Neural crest cell (in vitro differentiated cells): ENCODE measurements at regions not wholly inside any gene's neighbourhood (a gene's known extent, or its start where the extent isn't known, plus 50 kb on each side); places are given as distances from the start of the nearest gene placed in this dataset.

Experiments used
- DNase-seq: peaks from one replicate; pipeline ENCODE4 v3.0.0; 2021; ENCODE audit warnings: low read depth, mixed read lengths, low spot score
- H3K27ac Mint-ChIP-seq: one replicate; pipeline ENCODE4 v1.8.0; 2021; ENCODE audit warnings: mild to moderate bottlenecking, mixed read lengths; ENCODE audit not compliant: unreplicated experiment
- H3K27me3 Mint-ChIP-seq: 2 replicates; pipeline ENCODE4 v1.8.0; 2021; ENCODE audit warnings: low read depth, mild to moderate bottlenecking, mixed read lengths
- H3K36me3 Mint-ChIP-seq: 2 replicates; pipeline ENCODE4 v1.8.0; 2021; ENCODE audit warnings: low read depth, mild to moderate bottlenecking, mixed read lengths
- H3K4me1 Mint-ChIP-seq: 2 replicates; pipeline ENCODE4 v1.8.0; 2021; ENCODE audit warnings: mixed read lengths
- H3K4me3 Mint-ChIP-seq: one replicate; pipeline ENCODE4 v1.8.0; 2021; ENCODE audit warnings: mild to moderate bottlenecking, mixed read lengths
- H3K9me3 Mint-ChIP-seq: 2 replicates; pipeline ENCODE4 v1.8.0; 2021; ENCODE audit warnings: mixed read lengths
- TF ChIP-seq, protein P1 (sequence below): fragments of 200-600 bp; sonication (generic); conservative IDR thresholded peaks from 2 replicates; pipeline ENCODE4 v1.5.0; 2021; ENCODE audit warnings: antibody characterized with exemption, mild to moderate bottlenecking

DNA sequence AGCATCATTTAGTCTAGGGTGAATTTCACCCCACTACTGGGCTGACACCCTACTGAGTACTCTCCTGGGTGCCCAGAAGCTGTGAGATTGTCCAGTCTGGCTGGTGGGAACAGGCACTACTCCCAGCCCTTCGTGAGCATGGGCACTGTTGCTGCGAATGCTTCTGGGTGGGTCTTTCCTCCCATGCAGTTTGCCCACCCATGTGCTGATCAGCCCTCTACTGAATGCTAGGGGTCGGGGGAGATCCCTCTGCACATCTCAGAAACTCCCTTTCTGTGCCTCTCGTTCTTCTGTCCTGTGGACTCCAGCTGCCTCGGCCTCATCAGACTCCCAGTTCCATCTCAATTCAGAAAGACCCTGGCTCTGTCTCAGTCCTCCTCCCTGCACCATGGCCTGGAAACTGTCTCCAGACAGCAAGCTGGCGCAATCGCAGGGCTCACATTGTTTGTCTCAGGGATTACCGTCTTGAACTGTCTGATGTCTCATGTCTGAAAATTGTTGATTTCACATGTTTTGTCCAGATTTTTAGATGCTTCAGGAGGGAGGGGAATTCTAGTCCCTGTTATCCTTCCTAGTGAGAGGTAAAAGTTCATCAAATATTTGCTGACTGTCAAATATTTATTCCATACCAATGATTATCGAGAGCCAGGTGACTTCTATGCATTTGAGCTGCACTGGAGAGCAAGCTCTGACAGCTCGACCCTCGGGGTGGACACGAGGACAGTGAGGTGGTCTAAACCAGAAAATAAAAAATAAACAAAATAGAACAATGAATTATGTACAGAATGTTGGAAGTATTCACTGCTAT lies 316.6 kb upstream of the RTL1 start:
- TF ChIP-seq, protein P1, sequence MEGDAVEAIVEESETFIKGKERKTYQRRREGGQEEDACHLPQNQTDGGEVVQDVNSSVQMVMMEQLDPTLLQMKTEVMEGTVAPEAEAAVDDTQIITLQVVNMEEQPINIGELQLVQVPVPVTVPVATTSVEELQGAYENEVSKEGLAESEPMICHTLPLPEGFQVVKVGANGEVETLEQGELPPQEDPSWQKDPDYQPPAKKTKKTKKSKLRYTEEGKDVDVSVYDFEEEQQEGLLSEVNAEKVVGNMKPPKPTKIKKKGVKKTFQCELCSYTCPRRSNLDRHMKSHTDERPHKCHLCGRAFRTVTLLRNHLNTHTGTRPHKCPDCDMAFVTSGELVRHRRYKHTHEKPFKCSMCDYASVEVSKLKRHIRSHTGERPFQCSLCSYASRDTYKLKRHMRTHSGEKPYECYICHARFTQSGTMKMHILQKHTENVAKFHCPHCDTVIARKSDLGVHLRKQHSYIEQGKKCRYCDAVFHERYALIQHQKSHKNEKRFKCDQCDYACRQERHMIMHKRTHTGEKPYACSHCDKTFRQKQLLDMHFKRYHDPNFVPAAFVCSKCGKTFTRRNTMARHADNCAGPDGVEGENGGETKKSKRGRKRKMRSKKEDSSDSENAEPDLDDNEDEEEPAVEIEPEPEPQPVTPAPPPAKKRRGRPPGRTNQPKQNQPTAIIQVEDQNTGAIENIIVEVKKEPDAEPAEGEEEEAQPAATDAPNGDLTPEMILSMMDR: no peak
- Mint-ChIP-seq H3K4me3 (no peak overlapping the region), H3K4me1 (peaks cover 65% of the 10 kb centered on the region), H3K27ac (no peak overlapping the region), H3K36me3 (peaks cover 3% of the 10 kb centered on the region), H3K27me3 (no peaks in the 10 kb centered on the region), H3K9me3 (peaks cover 5% of the 10 kb centered on the region)
- DNase-seq: no peak

DNA sequence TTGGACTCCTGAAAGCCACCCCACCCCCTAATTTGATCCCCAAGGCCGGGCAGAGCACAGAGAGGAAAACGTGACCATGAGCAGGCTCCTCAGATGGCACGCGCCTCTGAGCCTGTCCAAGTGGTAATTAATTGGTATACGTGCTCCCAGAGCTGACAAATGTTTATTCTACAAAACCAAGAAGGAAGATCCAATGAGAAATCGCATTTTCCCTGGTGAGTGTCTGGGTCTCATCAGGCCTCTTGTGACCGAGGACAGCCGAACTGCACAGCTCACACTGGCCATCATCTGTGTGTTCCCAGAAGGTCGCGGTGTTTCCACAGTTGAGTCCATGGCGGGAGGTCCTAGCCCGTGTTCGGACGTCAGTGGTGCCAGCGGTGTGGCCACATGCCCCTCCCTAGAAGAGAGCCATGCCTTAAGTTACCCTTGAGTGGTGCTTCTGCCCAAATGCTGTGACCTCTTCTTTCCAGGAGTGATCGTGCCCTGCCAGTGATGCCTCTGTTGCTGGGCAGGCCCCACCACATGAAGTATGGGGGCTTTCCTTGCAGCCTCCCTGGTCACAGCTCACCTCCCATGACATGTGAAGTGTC lies 317.5 kb upstream of the RTL1 start:
- Mint-ChIP-seq H3K4me3 (no peak overlapping the region), H3K9me3 (peaks cover under 1% of the 10 kb centered on the region), H3K27ac (peak overlapping the region; percentile 93), H3K36me3 (peaks cover under 1% of the 10 kb centered on the region), H3K27me3 (no peaks in the 10 kb centered on the region), H3K4me1 (peaks cover 67% of the 10 kb centered on the region)
- DNase-seq: no peak
- TF ChIP-seq, protein P1: no peak

GRCh38 chr14:101221549-101222160 lies 318.1 kb upstream of the RTL1 start:
- TF ChIP-seq, protein P1: no peak
- Mint-ChIP-seq H3K4me3 (no peak overlapping the region), H3K4me1 (peaks cover 65% of the 10 kb centered on the region), H3K27ac (peak overlapping the region; percentile 95), H3K27me3 (no peaks in the 10 kb centered on the region), H3K9me3 (no peaks in the 10 kb centered on the region), H3K36me3 (no peaks in the 10 kb centered on the region)
- DNase-seq: no peak

DNA sequence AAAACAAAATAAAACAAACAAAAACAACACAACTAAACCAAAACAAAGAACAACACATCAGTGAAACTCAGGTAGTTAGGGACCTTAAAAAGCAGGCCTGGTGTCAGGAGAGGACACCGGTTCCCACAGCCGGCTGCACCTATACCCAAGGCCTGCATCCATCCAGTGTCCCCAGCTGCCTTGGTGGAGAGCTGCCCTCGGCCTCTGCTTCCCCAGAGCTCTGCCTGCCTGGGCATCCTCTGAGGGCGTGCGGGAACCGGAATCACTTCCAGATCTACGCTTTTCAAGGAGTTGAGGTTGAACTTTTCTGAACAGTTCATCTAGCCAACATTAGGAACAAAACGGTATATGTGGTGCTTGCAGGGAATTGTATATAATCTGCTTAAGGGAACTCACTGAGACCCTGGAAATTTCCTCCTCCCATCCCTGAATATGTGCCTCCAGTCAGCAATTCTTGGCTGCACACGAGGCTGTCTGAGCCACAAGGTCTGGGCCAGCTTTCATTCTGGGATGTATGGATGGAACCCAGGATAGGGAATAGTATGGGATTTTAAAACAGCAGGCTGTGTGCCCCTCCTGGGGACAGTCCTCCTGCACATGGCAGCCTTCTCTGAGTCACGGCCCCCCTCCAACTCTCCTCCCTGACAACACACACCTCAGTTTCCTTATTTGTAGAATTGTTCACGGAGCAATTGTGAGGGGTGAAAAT lies 319.0 kb upstream of the RTL1 start:
- Mint-ChIP-seq H3K36me3 (peaks cover 2% of the 10 kb centered on the region), H3K27ac (peak overlapping the region; percentile 95), H3K27me3 (no peaks in the 10 kb centered on the region), H3K4me3 (peak overlapping the region; percentile 65), H3K9me3 (no peaks in the 10 kb centered on the region), H3K4me1 (peaks cover 61% of the 10 kb centered on the region)
- DNase-seq: no peak
- TF ChIP-seq, protein P1: no peak

GRCh38 chr14:101223127-101223526 lies 319.6 kb upstream of the RTL1 start:
- DNase-seq: peak; percentile 40
- peaks cover 64% of the 10 kb centered on the region for H3K4me1 Mint-ChIP-seq
- TF ChIP-seq, protein P1: no peak
- H3K4me3 Mint-ChIP-seq: peak overlapping the region; percentile 65
- no peaks in the 10 kb centered on the region for H3K27me3 Mint-ChIP-seq
- H3K9me3 Mint-ChIP-seq: no peaks in the 10 kb centered on the region
- H3K27ac Mint-ChIP-seq: peak overlapping the region; percentile 95
- H3K36me3 Mint-ChIP-seq: peaks cover 2% of the 10 kb centered on the region
